ENCODE measurements at regions not wholly inside any gene's neighbourhood (a gene's known extent, or its start where the extent isn't known, plus 50 kb on each side); places are given as distances from the start of the nearest gene placed in this dataset.
"Not testable (repeated sequence)": the region's sequence is repeated elsewhere in the genome, so short reads cannot be mapped to it uniquely, and the experiment has no call there.

DNA sequence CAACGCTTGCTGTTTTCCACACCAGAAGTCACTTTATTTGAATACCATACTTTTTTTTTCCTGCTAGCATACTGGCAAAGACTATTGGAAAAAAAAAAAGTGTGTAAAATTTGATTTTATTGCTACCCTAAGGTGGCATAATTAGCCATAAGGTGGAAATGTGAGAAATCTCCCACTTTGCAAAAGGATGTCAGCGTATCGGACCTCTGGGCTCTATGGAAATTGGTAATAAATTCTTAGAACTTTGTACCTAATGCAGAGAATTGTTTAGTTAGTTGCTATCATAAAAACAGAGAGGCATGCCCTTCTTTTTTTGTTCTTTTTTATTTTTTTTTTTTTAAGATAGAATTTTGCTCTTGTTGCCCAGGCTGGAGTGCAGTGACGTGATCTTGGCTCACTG is 63.7 kb upstream of the GMDS start:
- TF ChIP-seq, protein P1, sequence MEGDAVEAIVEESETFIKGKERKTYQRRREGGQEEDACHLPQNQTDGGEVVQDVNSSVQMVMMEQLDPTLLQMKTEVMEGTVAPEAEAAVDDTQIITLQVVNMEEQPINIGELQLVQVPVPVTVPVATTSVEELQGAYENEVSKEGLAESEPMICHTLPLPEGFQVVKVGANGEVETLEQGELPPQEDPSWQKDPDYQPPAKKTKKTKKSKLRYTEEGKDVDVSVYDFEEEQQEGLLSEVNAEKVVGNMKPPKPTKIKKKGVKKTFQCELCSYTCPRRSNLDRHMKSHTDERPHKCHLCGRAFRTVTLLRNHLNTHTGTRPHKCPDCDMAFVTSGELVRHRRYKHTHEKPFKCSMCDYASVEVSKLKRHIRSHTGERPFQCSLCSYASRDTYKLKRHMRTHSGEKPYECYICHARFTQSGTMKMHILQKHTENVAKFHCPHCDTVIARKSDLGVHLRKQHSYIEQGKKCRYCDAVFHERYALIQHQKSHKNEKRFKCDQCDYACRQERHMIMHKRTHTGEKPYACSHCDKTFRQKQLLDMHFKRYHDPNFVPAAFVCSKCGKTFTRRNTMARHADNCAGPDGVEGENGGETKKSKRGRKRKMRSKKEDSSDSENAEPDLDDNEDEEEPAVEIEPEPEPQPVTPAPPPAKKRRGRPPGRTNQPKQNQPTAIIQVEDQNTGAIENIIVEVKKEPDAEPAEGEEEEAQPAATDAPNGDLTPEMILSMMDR (IDR thresholded peaks at IDR 0.05; ENCODE audit: low read depth, low read length, poor library complexity, severe bottlenecking) = no peak
- no peak for TF ChIP-seq EZH2phosphoT487 (IDR thresholded peaks at IDR 0.05; ENCODE audit: borderline replicate concordance, low read length)
- no peak overlapping the region for H3K27ac ChIP-seq (ENCODE audit: low read depth, low read length)
- no peaks in the 10 kb centered on the region for H3K4me1 ChIP-seq (ENCODE audit: control insufficient read depth, low read length)
- H3K9me2 ChIP-seq (replicated peaks; ENCODE audit: control insufficient read depth, low read length) = no peaks in the 10 kb centered on the region
- no peaks in the 10 kb centered on the region for H3K36me3 ChIP-seq (ENCODE audit: control insufficient read depth, low read length)
- H3K27me3 ChIP-seq (ENCODE audit: control insufficient read depth, low read length) = no peaks in the 10 kb centered on the region
- H3K9me3 ChIP-seq (ENCODE audit: control insufficient read depth, insufficient read depth, low read length) = no peaks in the 10 kb centered on the region
- no peak overlapping the region for H3K4me3 ChIP-seq (ENCODE audit: low read length)
- no peaks in the 10 kb centered on the region for H3K79me2 ChIP-seq (ENCODE audit: control insufficient read depth, low read length)
- no peaks in the 10 kb centered on the region for H4K20me1 ChIP-seq (ENCODE audit: control insufficient read depth, insufficient read depth, low read depth, low read length)
- no peaks in the 10 kb centered on the region for H3F3A ChIP-seq (ENCODE audit: control insufficient read depth, insufficient read depth)
- no peak overlapping the region for H3K4me2 ChIP-seq (ENCODE audit: low read length)

DNA sequence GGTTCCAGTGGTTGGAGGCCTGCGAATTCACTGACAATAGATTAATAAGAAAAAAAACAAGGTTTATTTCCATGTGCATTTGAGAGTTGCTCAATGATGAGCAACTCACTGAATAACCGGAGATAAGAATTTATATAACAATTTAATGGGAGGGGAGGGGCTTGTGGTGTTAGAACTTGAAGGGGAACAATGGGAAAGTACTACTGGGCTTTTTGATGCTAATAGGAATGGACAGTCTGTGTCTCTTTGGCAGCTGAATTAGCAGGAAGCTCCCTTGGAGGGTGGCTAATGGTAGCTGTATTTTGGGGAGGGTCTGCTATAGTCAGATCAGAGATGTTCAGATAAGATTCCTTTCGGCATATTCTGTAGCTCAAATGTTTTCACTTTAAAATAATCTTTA is 62.4 kb upstream of the GMDS start:
- H3K9me3 ChIP-seq (ENCODE audit: control insufficient read depth, insufficient read depth, low read length) = no peaks in the 10 kb centered on the region
- no peaks in the 10 kb centered on the region for H3K36me3 ChIP-seq (ENCODE audit: control insufficient read depth, low read length)

DNA sequence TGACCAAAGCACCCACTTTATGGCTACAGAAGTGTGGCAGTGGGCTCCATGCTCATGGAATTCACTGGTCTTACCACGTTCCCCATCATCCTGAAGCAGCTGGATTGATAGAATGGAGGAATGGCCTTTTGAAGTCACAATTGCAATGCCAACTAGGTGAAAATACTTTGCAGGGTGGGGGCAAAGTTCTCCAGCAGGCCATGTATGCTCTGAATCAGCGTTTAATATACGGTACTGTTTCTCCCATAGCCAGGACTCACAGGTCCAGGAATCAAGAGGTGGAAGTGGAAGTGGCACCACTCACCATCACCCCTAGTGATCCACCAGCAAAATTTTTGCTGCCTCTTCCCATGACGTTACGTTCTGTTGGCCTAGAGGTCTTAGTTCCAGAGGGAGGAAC is 60.5 kb upstream of the GMDS start:
- Histone ChIP-seq H3K36me3 (ENCODE audit: control insufficient read depth, low read length) (no peaks in the 10 kb centered on the region), H3K4me3 (ENCODE audit: low read length) (no peak overlapping the region), H3F3A (ENCODE audit: control insufficient read depth, insufficient read depth) (no peaks in the 10 kb centered on the region), H3K9me3 (ENCODE audit: control insufficient read depth, insufficient read depth, low read length) (no peaks in the 10 kb centered on the region), H3K4me1 (ENCODE audit: control insufficient read depth, low read length) (no peaks in the 10 kb centered on the region), H4K20me1 (ENCODE audit: control insufficient read depth, insufficient read depth, low read depth, low read length) (no peaks in the 10 kb centered on the region), H3K79me2 (ENCODE audit: control insufficient read depth, low read length) (no peaks in the 10 kb centered on the region), H3K27ac (ENCODE audit: low read depth, low read length) (no peak overlapping the region), H3K4me2 (ENCODE audit: low read length) (no peak overlapping the region), H3K27me3 (ENCODE audit: control insufficient read depth, low read length) (no peaks in the 10 kb centered on the region), H3K9me2 (replicated peaks; ENCODE audit: control insufficient read depth, low read length) (no peaks in the 10 kb centered on the region)
- no peak for TF ChIP-seq EZH2phosphoT487 (IDR thresholded peaks at IDR 0.05; ENCODE audit: borderline replicate concordance, low read length)
- TF ChIP-seq, protein P1 (IDR thresholded peaks at IDR 0.05; ENCODE audit: low read depth, low read length, poor library complexity, severe bottlenecking) = no peak

More for the DNA sequence above, 62.4 kb upstream of the GMDS start:
- H3K4me2 ChIP-seq (ENCODE audit: low read length) = no peak overlapping the region
- no peak overlapping the region for H3K4me3 ChIP-seq (ENCODE audit: low read length)
- no peaks in the 10 kb centered on the region for H3K79me2 ChIP-seq (ENCODE audit: control insufficient read depth, low read length)
- no peaks in the 10 kb centered on the region for H3F3A ChIP-seq (ENCODE audit: control insufficient read depth, insufficient read depth)
- H4K20me1 ChIP-seq (ENCODE audit: control insufficient read depth, insufficient read depth, low read depth, low read length) = no peaks in the 10 kb centered on the region
- no peaks in the 10 kb centered on the region for H3K9me2 ChIP-seq (replicated peaks; ENCODE audit: control insufficient read depth, low read length)
- no peaks in the 10 kb centered on the region for H3K27me3 ChIP-seq (ENCODE audit: control insufficient read depth, low read length)
- no peak overlapping the region for H3K27ac ChIP-seq (ENCODE audit: low read depth, low read length)
- no peak for TF ChIP-seq EZH2phosphoT487 (IDR thresholded peaks at IDR 0.05; ENCODE audit: borderline replicate concordance, low read length)
- TF ChIP-seq, protein P1 (IDR thresholded peaks at IDR 0.05; ENCODE audit: low read depth, low read length, poor library complexity, severe bottlenecking) = no peak
- no peaks in the 10 kb centered on the region for H3K4me1 ChIP-seq (ENCODE audit: control insufficient read depth, low read length)

DNA sequence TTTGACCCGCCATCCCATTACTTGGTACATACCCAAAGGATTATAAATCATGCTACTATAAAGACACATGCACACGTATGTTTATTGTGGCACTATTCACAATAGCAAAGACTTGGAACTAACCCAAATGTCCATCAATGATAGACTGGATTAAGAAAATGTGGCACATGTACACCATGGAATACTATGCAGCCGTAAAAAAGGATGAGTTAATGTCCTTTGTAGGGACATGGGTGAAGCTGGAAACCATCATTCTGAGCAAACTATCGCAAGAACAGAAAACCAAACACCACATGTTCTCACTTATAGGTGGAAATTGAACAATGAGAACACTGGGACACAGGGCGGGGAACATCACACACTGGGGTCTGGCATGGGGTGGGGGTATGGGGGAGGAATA is 57.1 kb upstream of the GMDS start:
- not testable (repeated sequence) for H3K4me2 ChIP-seq (ENCODE audit: low read length); H4K20me1 ChIP-seq (ENCODE audit: control insufficient read depth, insufficient read depth, low read depth, low read length); H3K27me3 ChIP-seq (ENCODE audit: control insufficient read depth, low read length); H3K4me3 ChIP-seq (ENCODE audit: low read length); H3K4me1 ChIP-seq (ENCODE audit: control insufficient read depth, low read length); H3F3A ChIP-seq (ENCODE audit: control insufficient read depth, insufficient read depth); H3K36me3 ChIP-seq (ENCODE audit: control insufficient read depth, low read length); H3K27ac ChIP-seq (ENCODE audit: low read depth, low read length); H3K9me3 ChIP-seq (ENCODE audit: control insufficient read depth, insufficient read depth, low read length); H3K9me2 ChIP-seq (replicated peaks; ENCODE audit: control insufficient read depth, low read length); H3K79me2 ChIP-seq (ENCODE audit: control insufficient read depth, low read length)

All from DOHH2 (cell line).